BJ (cell line): ENCODE measurements at regions not wholly inside any gene's neighbourhood (a gene's known extent, or its start where the extent isn't known, plus 50 kb on each side); places are given as distances from the start of the nearest gene placed in this dataset.

Experiments
- CTCF ChIA-PET: fragments of 350-600 bp; formaldehyde crosslinking; extraction: SDS; loops from one replicate; lab custom pipeline; 2021; ENCODE audit warnings: antibody characterized with exemption, inconsistent platforms; lab: Yijun Ruan, JAX
- POLR2A ChIA-PET: fragments of 300-600 bp; sonication (Branson Sonifier 250); formaldehyde crosslinking; extraction: SDS; loops from one replicate; lab custom pipeline; 2021; ENCODE audit warnings: antibody characterized with exemption; lab: Charles Lee
- DNase-seq: peaks from one replicate; pipeline ENCODE4 v3.0.0-alpha.2; 2011; ENCODE audit warnings: low read depth
- H3K27me3 ChIP-seq: 2 replicates; pipeline ENCODE4 v1.6.0; 2011; ENCODE audit warnings: low read length; ENCODE audit not compliant: control insufficient read depth, insufficient read depth
- H3K36me3 ChIP-seq: 2 replicates; pipeline ENCODE4 v1.5.1; 2011; ENCODE audit warnings: low read length; ENCODE audit not compliant: control insufficient read depth, insufficient read depth
- H3K4me3 ChIP-seq: 2 replicates; pipeline ENCODE4 v1.5.1; 2011; ENCODE audit warnings: low read depth, mild to moderate bottlenecking, control low read depth, low read length
- CTCF ChIP-seq: IDR thresholded peaks from 2 replicates; pipeline ENCODE4 v1.5.1; 2011; ENCODE audit warnings: low read depth, mild to moderate bottlenecking, control low read depth, inconsistent platforms, low read length, moderate library complexity; ENCODE audit not compliant: insufficient read depth

DNA sequence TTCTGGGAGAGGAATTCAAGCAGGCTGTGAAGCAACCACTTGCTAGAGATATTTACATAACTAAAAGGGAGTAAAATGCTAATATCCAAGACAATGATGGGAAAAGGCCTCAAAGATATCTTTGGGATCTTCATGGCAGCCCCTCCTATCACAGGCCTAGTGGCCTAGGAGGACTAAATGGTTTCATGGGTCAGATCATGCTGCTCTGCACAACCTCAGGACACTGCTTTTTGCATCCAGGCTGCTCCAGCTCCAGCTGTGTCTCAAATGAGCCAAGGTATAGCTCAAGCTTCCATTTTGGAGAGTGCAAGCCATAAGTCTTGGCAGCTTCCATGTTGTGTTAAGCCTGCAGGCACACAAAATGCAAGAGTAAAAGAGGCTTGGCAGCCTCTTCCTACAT is 195.6 kb upstream of the SSTR1 start:
- Histone ChIP-seq H3K4me3 (no peak overlapping the region), H3K27me3 (no peaks in the 10 kb centered on the region), H3K36me3 (no peaks in the 10 kb centered on the region)
- no peak for TF ChIP-seq CTCF
- CTCF ChIA-PET, result no interaction called here
- POLR2A ChIA-PET, result no interaction called here
- DNase-seq, result no peak

- ChIA-PET POLR2A (no interaction called here), CTCF (interaction anchor here (1.2 kb wide), 1 partner anchor 14 kb away, joined by 3 read pairs; no protein-coding TSS in a partner anchor)
- H3K4me3 ChIP-seq, result no peak overlapping the region
- no peak for DNase-seq
- peak; percentile 32 for TF ChIP-seq CTCF
- no peaks in the 10 kb centered on the region for H3K27me3 ChIP-seq
- H3K36me3 ChIP-seq, result no peaks in the 10 kb centered on the region
Observed at GRCh38 chr14:38016497-38016896, 191.2 kb upstream of the SSTR1 start.

- POLR2A ChIA-PET, result no interaction called here
- no peak for TF ChIP-seq CTCF
- Histone ChIP-seq H3K27me3 (no peaks in the 10 kb centered on the region), H3K36me3 (no peaks in the 10 kb centered on the region), H3K4me3 (no peak overlapping the region)
- no peak for DNase-seq
- CTCF ChIA-PET, result interaction anchor here (1.3 kb wide), 1 partner anchor 18 kb away, joined by 4 read pairs; no protein-coding TSS in a partner anchor
Observed at GRCh38 chr14:38021861-38022260, 185.8 kb upstream of the SSTR1 start.

DNA sequence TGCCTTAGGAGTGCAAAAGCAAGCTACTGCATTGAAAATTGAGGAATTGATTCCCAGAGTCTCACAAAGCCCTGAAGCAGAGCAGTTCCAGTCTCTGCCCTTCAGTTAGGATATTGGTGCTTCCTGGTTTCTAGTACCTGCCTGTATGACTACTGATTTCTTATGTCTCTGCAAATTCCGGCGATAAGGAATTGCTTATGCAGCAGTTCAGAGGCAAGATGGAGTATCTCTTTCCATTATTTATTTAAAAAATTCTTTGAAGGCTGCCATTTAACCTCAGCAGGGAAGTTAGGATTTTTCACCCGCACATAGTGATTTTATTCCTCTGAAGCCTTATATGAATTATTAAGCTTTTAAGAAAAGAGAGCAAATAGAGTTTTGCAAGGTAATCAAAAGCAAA is 184.9 kb upstream of the SSTR1 start:
- no peak for DNase-seq
- no peak overlapping the region for H3K4me3 ChIP-seq
- TF ChIP-seq CTCF, result no peak
- no peaks in the 10 kb centered on the region for H3K27me3 ChIP-seq
- ChIA-PET POLR2A (no interaction called here), CTCF (interaction anchor here (1.5 kb wide), 1 partner anchor 31 kb away, joined by 3 read pairs; no protein-coding TSS in a partner anchor)
- no peaks in the 10 kb centered on the region for H3K36me3 ChIP-seq

- POLR2A ChIA-PET, result no interaction called here
Observed at GRCh38 chr14:38038171-38038570, 169.5 kb upstream of the SSTR1 start.

More at GRCh38 chr14:38038171-38038570, 169.5 kb upstream of the SSTR1 start:
- Histone ChIP-seq H3K27me3 (no peaks in the 10 kb centered on the region), H3K4me3 (no peak overlapping the region), H3K36me3 (no peaks in the 10 kb centered on the region)
- no peak for DNase-seq
- CTCF ChIA-PET, result interaction anchor here (0.9 to 1.2 kb wide), 2 partner anchors 9 to 23 kb away, joined by 3 to 4 read pairs; no protein-coding TSS in a partner anchor
- TF ChIP-seq CTCF, result no peak
